Fibroblast of skin of right biceps (primary cell): ENCODE measurements at regions not wholly inside any gene's neighbourhood (a gene's known extent, or its start where the extent isn't known, plus 50 kb on each side); places are given as distances from the start of the nearest gene placed in this dataset.
A peak's percentile ranks its signal among the peaks of the same experiment; 100 is the strongest.

Source experiments
- DNase-seq: peaks from one replicate; pipeline ENCODE4 v3.0.0-alpha.2; 2013

GRCh38 chr2:220227266-220227920, 600.0 kb downstream of the SLC4A3 start:
- DNase-seq: peak; percentile 87

GRCh38 chr2:220228310-220229006, 601.0 kb downstream of the SLC4A3 start:
- DNase-seq: peak; percentile 99

- no peak for DNase-seq
Measured at GRCh38 chr2:220240641-220241040, 613.2 kb downstream of the SLC4A3 start.

- DNase-seq: peak; percentile 14
Measured at GRCh38 chr2:220241423-220241822, 614.0 kb downstream of the SLC4A3 start.

- peak; percentile 66 for DNase-seq
Measured at GRCh38 chr2:220243571-220243970, 616.1 kb downstream of the SLC4A3 start.

GRCh38 chr2:220246386-220246785, 619.0 kb downstream of the SLC4A3 start:
- DNase-seq: peak; percentile 11

- no peak for DNase-seq
Measured at GRCh38 chr2:220247588-220248350, 620.3 kb downstream of the SLC4A3 start.

- DNase-seq: no peak
Measured at GRCh38 chr2:220259662-220260061, 632.2 kb downstream of the SLC4A3 start.

GRCh38 chr2:220263300-220263699, 635.9 kb downstream of the SLC4A3 start:
- no peak for DNase-seq

GRCh38 chr2:220269367-220269766, 641.9 kb downstream of the SLC4A3 start:
- DNase-seq: no peak

GRCh38 chr2:220270481-220271070, 643.1 kb downstream of the SLC4A3 start:
- no peak for DNase-seq

GRCh38 chr2:220272656-220273055, 645.2 kb downstream of the SLC4A3 start:
- no peak for DNase-seq

- peak; percentile 28 for DNase-seq
Measured at GRCh38 chr2:220273082-220273481, 645.7 kb downstream of the SLC4A3 start.

- peak; percentile 57 for DNase-seq
Measured at GRCh38 chr2:220275454-220275853, 648.0 kb downstream of the SLC4A3 start.

- DNase-seq: peak; percentile 86
Measured at GRCh38 chr2:220276741-220277444, 649.5 kb downstream of the SLC4A3 start.

GRCh38 chr2:220277445-220277975, 650.1 kb downstream of the SLC4A3 start:
- DNase-seq: peak; percentile 94

GRCh38 chr2:220278022-220278421, 650.6 kb downstream of the SLC4A3 start:
- no peak for DNase-seq

- peak; percentile 96 for DNase-seq
Measured at GRCh38 chr2:220279372-220279771, 651.9 kb downstream of the SLC4A3 start.

GRCh38 chr2:220279840-220280239, 652.4 kb downstream of the SLC4A3 start:
- peak; percentile 77 for DNase-seq

- no peak for DNase-seq
Measured at GRCh38 chr2:220280736-220281135, 653.3 kb downstream of the SLC4A3 start.

- no peak for DNase-seq
Measured at GRCh38 chr2:220281771-220282170, 654.3 kb downstream of the SLC4A3 start.

GRCh38 chr2:220282236-220282635, 654.8 kb downstream of the SLC4A3 start:
- DNase-seq: no peak
